HepG2 (cell line): ENCODE measurements at regions not wholly inside any gene's neighbourhood (a gene's known extent, or its start where the extent isn't known, plus 50 kb on each side); places are given as distances from the start of the nearest gene placed in this dataset.

Source experiments
- ATAC-seq: fragments of 200-7000 bp; cut with Tn5 transposase; 3 replicates; pipeline ENCODE4 v1.9.1; 2020; ENCODE audit warnings: mild to moderate bottlenecking, moderate library complexity
- BruUV-seq: library from RNA; stranded (reverse); fragments of 400-500 nt; replicated peaks from 2 replicates; lab custom pipeline; 2021; lab: Mats Ljungman, UMichigan
- CTCF ChIA-PET: fragments of 300-600 bp; formaldehyde crosslinking; extraction: SDS; loops from one replicate; lab custom pipeline; 2021; ENCODE audit warnings: low total read pairs, inconsistent platforms, low intra/inter-chr PET ratio; lab: Yijun Ruan, JAX
- POLR2A ChIA-PET: fragments of 350-600 bp; sonication (Branson Sonifier 250); formaldehyde crosslinking; loops from one replicate; lab custom pipeline; 2020; ENCODE audit warnings: antibody characterized with exemption, inconsistent platforms; lab: Yijun Ruan, JAX
- DNase-seq: peaks from one replicate; pipeline ENCODE4 v3.0.0-alpha.2; 2015; ENCODE audit warnings: low spot score
- FAIRE-seq: peaks from 3 replicates; lab custom pipeline; 2011; peaks lifted over from hg19 to GRCh38; lab: Jason Lieb, UNC
- H2AFZ ChIP-seq: one replicate; pipeline ENCODE4 v1.6.1; 2011; ENCODE audit warnings: low read length, inconsistent platforms
- H3K27ac ChIP-seq: fragments of 300-600 bp; 3 replicates; pipeline ENCODE4 v1.8.0; 2011; ENCODE audit warnings: mixed run types, mild to moderate bottlenecking, mixed read lengths, low read length, inconsistent platforms; ENCODE audit not compliant: insufficient read depth; ENCODE audit errors: extremely low read length
- H3K27me3 ChIP-seq, 2 experiments: fragments of 200-600 bp in 1 of 2; 2 replicates in 1 of 2; 3 replicates in 1 of 2; pipeline versions ENCODE4 v1.6.0 to v1.8.0; 2011; ENCODE audit warnings: low read length in 2 of 2, mild to moderate bottlenecking in 2 of 2, moderate library complexity in 2 of 2, inconsistent platforms in 1 of 2; ENCODE audit not compliant: insufficient read depth in 2 of 2, control insufficient read depth in 1 of 2
- H3K36me3 ChIP-seq, 2 experiments: fragments of 200-600 bp in 1 of 2; replicated peaks in 1 of 2; 2 replicates in 1 of 2; 3 replicates in 1 of 2; pipeline versions ENCODE4 v1.5.1 to v1.8.0; 2011; ENCODE audit warnings: low read length in 2 of 2, inconsistent platforms in 1 of 2; ENCODE audit not compliant: insufficient read depth in 2 of 2, control insufficient read depth in 1 of 2
- H3K4me1 ChIP-seq: 2 replicates; pipeline ENCODE4 v1.5.1; 2012; ENCODE audit warnings: low read length, inconsistent platforms; ENCODE audit not compliant: insufficient read depth
- H3K4me2 ChIP-seq: 2 replicates; pipeline ENCODE4 v1.6.0; 2011; ENCODE audit warnings: low read depth, low read length, inconsistent platforms
- H3K4me3 ChIP-seq, 3 experiments: fragments of 200-600 bp in 1 of 3; sonication (generic), shearing (Covaris generic) in 1 of 3; replicated peaks in 1 of 3; 2 replicates each; pipeline ENCODE4 v1.5.1; 2011 to 2016; ENCODE audit warnings: low read length in 3 of 3, inconsistent platforms in 2 of 3, low read depth in 2 of 3, mild to moderate bottlenecking in 2 of 3, control low read depth in 1 of 3, mixed read lengths in 1 of 3; ENCODE audit not compliant: insufficient read depth in 1 of 3
- H3K79me2 ChIP-seq: one replicate; pipeline ENCODE4 v1.6.1; 2011; ENCODE audit warnings: low read length, inconsistent platforms; ENCODE audit not compliant: insufficient read depth
- H3K9ac ChIP-seq: 2 replicates; pipeline ENCODE4 v1.6.0; 2011; ENCODE audit warnings: mild to moderate bottlenecking, low read depth, low read length, inconsistent platforms; ENCODE audit not compliant: insufficient read depth
- H3K9me3 ChIP-seq: 2 replicates; pipeline ENCODE4 v1.5.1; 2012; ENCODE audit warnings: mild to moderate bottlenecking, low read length
- H4K20me1 ChIP-seq: 2 replicates; pipeline ENCODE4 v1.6.0; 2011; ENCODE audit warnings: inconsistent platforms, mild to moderate bottlenecking, low read length, moderate library complexity; ENCODE audit not compliant: insufficient read depth
- LBX2 ChIP-seq: sonication (generic); formaldehyde crosslinking; IDR thresholded peaks from 2 replicates; pipeline ENCODE4 v1.5.0; 2020; ENCODE audit warnings: missing genetic modification reagents, mild to moderate bottlenecking, borderline replicate concordance
- STAG1 ChIP-seq: sonication (generic); formaldehyde crosslinking; IDR thresholded peaks from 2 replicates; pipeline ENCODE4 v1.4.0; 2020; ENCODE audit warnings: missing genetic modification reagents
- ZNF839 ChIP-seq: sonication (generic); formaldehyde crosslinking; IDR thresholded peaks from 2 replicates; pipeline ENCODE4 v1.4.0; 2020; ENCODE audit warnings: missing genetic modification reagents, mild to moderate bottlenecking, borderline replicate concordance
- WGBS: methylation state at CpG from one replicate; pipeline ENCODE4 v1.1.6; 2017; ENCODE audit warnings: low lambda C conversion rate; 5-methylcytosine and 5-hydroxymethylcytosine counted together
- in situ Hi-C: cut with HindIII; loops from 2 replicates; pipeline ENCODE4 v1.10.0; 2017; ENCODE audit warnings: low pct_unique_long_range_greater_than_20kb; ENCODE audit not compliant: extremely low pct_ligation_motif_present
- intact Hi-C: fragments of 100-400 bp; cut with micrococcal nuclease; formaldehyde crosslinking; loops from one replicate; pipeline ENCODE4 v1.10.0; 2022; ENCODE audit not compliant: unreplicated experiment
- TF ChIP-seq, protein P1 (sequence below): sonication (generic); formaldehyde crosslinking; IDR thresholded peaks from 2 replicates; pipeline ENCODE4 v1.5.0; 2020; ENCODE audit warnings: mild to moderate bottlenecking, missing genetic modification reagents, borderline replicate concordance
- TF ChIP-seq, protein P2 (sequence below): sonication (generic); formaldehyde crosslinking; IDR thresholded peaks from 2 replicates; pipeline ENCODE4 v1.5.0; 2020; ENCODE audit warnings: mild to moderate bottlenecking, missing genetic modification reagents, moderate library complexity

GRCh38 chr2:190123956-190124355, 61.4 kb upstream of the MSTN start (continued):
- TF ChIP-seq, protein P1, sequence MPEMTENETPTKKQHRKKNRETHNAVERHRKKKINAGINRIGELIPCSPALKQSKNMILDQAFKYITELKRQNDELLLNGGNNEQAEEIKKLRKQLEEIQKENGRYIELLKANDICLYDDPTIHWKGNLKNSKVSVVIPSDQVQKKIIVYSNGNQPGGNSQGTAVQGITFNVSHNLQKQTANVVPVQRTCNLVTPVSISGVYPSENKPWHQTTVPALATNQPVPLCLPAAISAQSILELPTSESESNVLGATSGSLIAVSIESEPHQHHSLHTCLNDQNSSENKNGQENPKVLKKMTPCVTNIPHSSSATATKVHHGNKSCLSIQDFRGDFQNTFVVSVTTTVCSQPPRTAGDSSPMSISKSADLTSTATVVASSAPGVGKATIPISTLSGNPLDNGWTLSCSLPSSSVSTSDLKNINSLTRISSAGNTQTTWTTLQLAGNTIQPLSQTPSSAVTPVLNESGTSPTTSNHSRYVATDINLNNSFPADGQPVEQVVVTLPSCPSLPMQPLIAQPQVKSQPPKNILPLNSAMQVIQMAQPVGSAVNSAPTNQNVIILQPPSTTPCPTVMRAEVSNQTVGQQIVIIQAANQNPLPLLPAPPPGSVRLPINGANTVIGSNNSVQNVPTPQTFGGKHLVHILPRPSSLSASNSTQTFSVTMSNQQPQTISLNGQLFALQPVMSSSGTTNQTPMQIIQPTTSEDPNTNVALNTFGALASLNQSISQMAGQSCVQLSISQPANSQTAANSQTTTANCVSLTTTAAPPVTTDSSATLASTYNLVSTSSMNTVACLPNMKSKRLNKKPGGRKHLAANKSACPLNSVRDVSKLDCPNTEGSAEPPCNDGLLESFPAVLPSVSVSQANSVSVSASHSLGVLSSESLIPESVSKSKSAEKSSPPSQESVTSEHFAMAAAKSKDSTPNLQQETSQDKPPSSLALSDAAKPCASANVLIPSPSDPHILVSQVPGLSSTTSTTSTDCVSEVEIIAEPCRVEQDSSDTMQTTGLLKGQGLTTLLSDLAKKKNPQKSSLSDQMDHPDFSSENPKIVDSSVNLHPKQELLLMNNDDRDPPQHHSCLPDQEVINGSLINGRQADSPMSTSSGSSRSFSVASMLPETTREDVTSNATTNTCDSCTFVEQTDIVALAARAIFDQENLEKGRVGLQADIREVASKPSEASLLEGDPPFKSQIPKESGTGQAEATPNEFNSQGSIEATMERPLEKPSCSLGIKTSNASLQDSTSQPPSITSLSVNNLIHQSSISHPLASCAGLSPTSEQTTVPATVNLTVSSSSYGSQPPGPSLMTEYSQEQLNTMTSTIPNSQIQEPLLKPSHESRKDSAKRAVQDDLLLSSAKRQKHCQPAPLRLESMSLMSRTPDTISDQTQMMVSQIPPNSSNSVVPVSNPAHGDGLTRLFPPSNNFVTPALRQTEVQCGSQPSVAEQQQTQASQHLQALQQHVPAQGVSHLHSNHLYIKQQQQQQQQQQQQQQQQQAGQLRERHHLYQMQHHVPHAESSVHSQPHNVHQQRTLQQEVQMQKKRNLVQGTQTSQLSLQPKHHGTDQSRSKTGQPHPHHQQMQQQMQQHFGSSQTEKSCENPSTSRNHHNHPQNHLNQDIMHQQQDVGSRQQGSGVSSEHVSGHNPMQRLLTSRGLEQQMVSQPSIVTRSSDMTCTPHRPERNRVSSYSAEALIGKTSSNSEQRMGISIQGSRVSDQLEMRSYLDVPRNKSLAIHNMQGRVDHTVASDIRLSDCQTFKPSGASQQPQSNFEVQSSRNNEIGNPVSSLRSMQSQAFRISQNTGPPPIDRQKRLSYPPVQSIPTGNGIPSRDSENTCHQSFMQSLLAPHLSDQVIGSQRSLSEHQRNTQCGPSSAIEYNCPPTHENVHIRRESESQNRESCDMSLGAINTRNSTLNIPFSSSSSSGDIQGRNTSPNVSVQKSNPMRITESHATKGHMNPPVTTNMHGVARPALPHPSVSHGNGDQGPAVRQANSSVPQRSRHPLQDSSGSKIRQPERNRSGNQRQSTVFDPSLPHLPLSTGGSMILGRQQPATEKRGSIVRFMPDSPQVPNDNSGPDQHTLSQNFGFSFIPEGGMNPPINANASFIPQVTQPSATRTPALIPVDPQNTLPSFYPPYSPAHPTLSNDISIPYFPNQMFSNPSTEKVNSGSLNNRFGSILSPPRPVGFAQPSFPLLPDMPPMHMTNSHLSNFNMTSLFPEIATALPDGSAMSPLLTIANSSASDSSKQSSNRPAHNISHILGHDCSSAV, result no peak
- TF ChIP-seq LBX2, result no peak
- TF ChIP-seq, all 625 proteins: peak for 0

DNA sequence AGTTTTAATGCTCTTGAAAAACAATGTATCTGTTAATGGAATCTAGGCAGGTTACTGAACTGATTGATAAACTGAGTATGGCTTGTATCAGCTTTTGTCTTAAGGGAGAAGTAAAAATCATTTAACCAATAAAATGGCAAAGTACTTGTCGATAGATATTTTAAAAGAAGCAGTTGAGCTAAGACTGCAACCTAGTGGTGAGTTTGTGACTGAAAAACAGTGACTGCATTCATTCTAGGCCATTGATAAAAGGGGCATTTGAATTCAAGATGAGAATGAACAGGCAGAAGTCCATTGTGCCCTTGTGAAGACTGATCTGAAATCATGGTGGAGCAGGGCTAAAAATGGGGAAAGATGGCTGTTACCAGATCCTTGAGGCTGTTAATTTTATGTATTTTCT, 59.4 kb upstream of the MSTN start:
- TF ChIP-seq, protein P2, sequence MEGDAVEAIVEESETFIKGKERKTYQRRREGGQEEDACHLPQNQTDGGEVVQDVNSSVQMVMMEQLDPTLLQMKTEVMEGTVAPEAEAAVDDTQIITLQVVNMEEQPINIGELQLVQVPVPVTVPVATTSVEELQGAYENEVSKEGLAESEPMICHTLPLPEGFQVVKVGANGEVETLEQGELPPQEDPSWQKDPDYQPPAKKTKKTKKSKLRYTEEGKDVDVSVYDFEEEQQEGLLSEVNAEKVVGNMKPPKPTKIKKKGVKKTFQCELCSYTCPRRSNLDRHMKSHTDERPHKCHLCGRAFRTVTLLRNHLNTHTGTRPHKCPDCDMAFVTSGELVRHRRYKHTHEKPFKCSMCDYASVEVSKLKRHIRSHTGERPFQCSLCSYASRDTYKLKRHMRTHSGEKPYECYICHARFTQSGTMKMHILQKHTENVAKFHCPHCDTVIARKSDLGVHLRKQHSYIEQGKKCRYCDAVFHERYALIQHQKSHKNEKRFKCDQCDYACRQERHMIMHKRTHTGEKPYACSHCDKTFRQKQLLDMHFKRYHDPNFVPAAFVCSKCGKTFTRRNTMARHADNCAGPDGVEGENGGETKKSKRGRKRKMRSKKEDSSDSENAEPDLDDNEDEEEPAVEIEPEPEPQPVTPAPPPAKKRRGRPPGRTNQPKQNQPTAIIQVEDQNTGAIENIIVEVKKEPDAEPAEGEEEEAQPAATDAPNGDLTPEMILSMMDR (CRISPR knock-in tag), result peak; percentile 46
- TF ChIP-seq STAG1 (CRISPR knock-in tag) (peak; percentile 50), ZNF839 (CRISPR knock-in tag) (no peak)
- no peak overlapping the region for H3K9ac ChIP-seq
- H3K36me3 ChIP-seq, result no peaks in the 10 kb centered on the region
- BruUV-seq, result no TSS peak
- WGBS, result 29% methylated on average over 1 of the region's 1 CpG
- H4K20me1 ChIP-seq, result no peaks in the 10 kb centered on the region
- intact Hi-C loops (no loop called here), in situ Hi-C loops (no loop called here)
- FAIRE-seq (no peak), DNase-seq (peak; percentile 24), ATAC-seq (peak; percentile 75)
- no peaks in the 10 kb centered on the region for H3K79me2 ChIP-seq
- ChIA-PET POLR2A (no interaction called here), CTCF (interaction anchor here (1.3 kb wide), 1 partner anchor 58 kb away, joined by 7 read pairs; a partner anchor contains a TSS)
- no peak overlapping the region for H3K4me2 ChIP-seq
- no peaks in the 10 kb centered on the region for H3K9me3 ChIP-seq
- H2AFZ ChIP-seq, result no peak overlapping the region
- no peak overlapping the region for H3K4me3 ChIP-seq
- no peak overlapping the region for H3K27ac ChIP-seq
- H3K27me3 ChIP-seq, result peaks cover 0 to 5% of the 10 kb centered on the region in 2 experiments; a peak in 1 of 5 replicates
- H3K4me1 ChIP-seq, result 0 out of 2 replicates have a peak, but pooled peaks cover 8% of the 10 kb centered on the region
